Activated CD4-positive, alpha-beta T cell treated with anti-CD3 and anti-CD28 coated beads, Interleukin-10, Interleukin-2, amounts not matched to agents 100 ng/mL and 50 ng/mL, durations not matched to agents 16 hours and 8 hours (primary cell): ENCODE measurements at regions not wholly inside any gene's neighbourhood (a gene's known extent, or its start where the extent isn't known, plus 50 kb on each side); places are given as distances from the start of the nearest gene placed in this dataset.

ENCODE experiments used
- DNase-seq: peaks from one replicate; pipeline ENCODE4 v3.0.0-alpha.2; 2020

GRCh38 chr12:14284184-14284722 is 81.2 kb upstream of the ATF7IP start:
- no peak for DNase-seq

- no peak for DNase-seq
Measured at GRCh38 chr12:14289601-14290000, 75.9 kb upstream of the ATF7IP start.

- DNase-seq: no peak
Measured at GRCh38 chr12:14290951-14291350, 74.5 kb upstream of the ATF7IP start.

- no peak for DNase-seq
Measured at GRCh38 chr12:14303661-14304155, 61.8 kb upstream of the ATF7IP start.

GRCh38 chr12:14307004-14307403 is 58.5 kb upstream of the ATF7IP start:
- no peak for DNase-seq

- no peak for DNase-seq
Measured at GRCh38 chr12:14308516-14308915, 57.0 kb upstream of the ATF7IP start.

- no peak for DNase-seq
Measured at GRCh38 chr12:14310866-14311265, 54.6 kb upstream of the ATF7IP start.

- DNase-seq: no peak
Measured at GRCh38 chr12:14313379-14314138, 51.9 kb upstream of the ATF7IP start.

- no peak for DNase-seq
Measured at GRCh38 chr12:14314801-14315200, 50.7 kb upstream of the ATF7IP start.

- no peak for DNase-seq
Measured at GRCh38 chr12:14315501-14315900, 50.0 kb upstream of the ATF7IP start.
